ENCODE measurements at regions not wholly inside any gene's neighbourhood (a gene's known extent, or its start where the extent isn't known, plus 50 kb on each side); places are given as distances from the start of the nearest gene placed in this dataset.

- TF ChIP-seq CTCF (IDR thresholded peaks at IDR 0.05; ENCODE audit: insufficient read depth, low read depth, low read length) (no peak), EZH2 (IDR thresholded peaks at IDR 0.05; ENCODE audit: insufficient read depth, low read length) (no peak)
These were observed 156.0 kb downstream of the EDEM1 start for GRCh38 chr3:5343459-5343858.
